Stimulated activated CD4-positive, alpha-beta T cell treated with anti-CD3 and anti-CD28 coated beads, Interleukin-15, amount 100 ng/mL, for 48 hours (primary cell): ENCODE measurements at regions not wholly inside any gene's neighbourhood (a gene's known extent, or its start where the extent isn't known, plus 50 kb on each side); places are given as distances from the start of the nearest gene placed in this dataset.
"Not testable (repeated sequence)": the region's sequence is repeated elsewhere in the genome, so short reads cannot be mapped to it uniquely, and the experiment has no call there.

Source experiments
- DNase-seq, 2 donors: peaks; one replicate each; pipeline ENCODE4 v3.0.0-alpha.2; 2020; ENCODE audit warnings: low read depth in 2 of 2

- DNase-seq = no peak
Measured at GRCh38 chr5:118604106-118604505, 384.2 kb downstream of the DTWD2 start.

DNA sequence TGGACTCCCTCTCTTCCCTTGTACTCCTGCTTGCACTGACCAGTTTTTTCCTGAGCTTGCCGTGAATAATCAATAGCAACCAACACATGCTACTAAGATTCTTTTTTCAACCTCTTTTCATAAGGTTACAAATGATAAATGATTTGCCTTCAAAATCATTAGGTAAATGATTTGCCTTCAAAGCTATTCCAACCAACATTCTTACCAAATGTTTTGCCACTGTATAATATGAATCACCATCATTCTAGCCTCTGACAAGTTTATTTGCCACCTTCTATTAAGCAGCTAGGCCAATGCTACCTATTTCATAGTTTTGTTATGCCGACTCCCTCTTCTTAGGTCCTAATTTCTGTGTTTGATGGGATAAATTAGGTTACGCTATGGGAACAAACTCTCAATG is 385.1 kb downstream of the DTWD2 start:
- DNase-seq = no peak

GRCh38 chr5:118598311-118598710 is 390.0 kb downstream of the DTWD2 start:
- no peak for DNase-seq

- DNase-seq = no peak
Measured at GRCh38 chr5:118597543-118597942, 390.8 kb downstream of the DTWD2 start.

- no peak for DNase-seq
Measured at GRCh38 chr5:118596255-118596654, 392.1 kb downstream of the DTWD2 start.

- DNase-seq = no peak
Measured at GRCh38 chr5:118593003-118593328, 395.4 kb downstream of the DTWD2 start.

GRCh38 chr5:118592229-118593002 is 395.9 kb downstream of the DTWD2 start:
- DNase-seq = no peak

- DNase-seq = no peak
Measured at GRCh38 chr5:118590806-118591205, 397.5 kb downstream of the DTWD2 start.

- no peak for DNase-seq
Measured at GRCh38 chr5:118580949-118581348, 407.4 kb downstream of the DTWD2 start.

- DNase-seq = no peak
Measured at GRCh38 chr5:118578093-118578492, 410.3 kb downstream of the DTWD2 start.

- no peak for DNase-seq
Measured at GRCh38 chr5:118577621-118578020, 410.7 kb downstream of the DTWD2 start.

DNA sequence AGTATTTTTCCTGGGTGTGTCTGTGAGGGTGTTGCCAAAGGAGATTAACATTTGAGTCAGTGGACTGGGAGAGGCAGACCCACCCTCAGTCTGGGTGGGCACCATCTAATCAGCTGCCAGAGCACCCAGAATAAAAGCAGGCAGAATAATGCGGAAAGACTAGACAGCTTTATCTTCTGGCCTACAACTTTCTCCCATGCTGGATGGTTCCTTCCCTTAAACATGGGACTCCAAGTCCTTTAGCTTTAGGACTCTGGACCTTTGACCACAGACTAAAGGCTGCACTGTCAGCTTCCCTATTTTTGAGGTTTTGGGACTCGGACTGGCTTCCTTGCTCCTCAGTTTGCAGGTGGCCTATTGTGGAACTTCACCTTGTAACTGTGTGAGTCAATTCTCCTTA is 418.1 kb downstream of the DTWD2 start:
- not testable (repeated sequence) for DNase-seq

- DNase-seq = not testable (repeated sequence)
Measured at GRCh38 chr5:118569596-118569995, 418.8 kb downstream of the DTWD2 start.

DNA sequence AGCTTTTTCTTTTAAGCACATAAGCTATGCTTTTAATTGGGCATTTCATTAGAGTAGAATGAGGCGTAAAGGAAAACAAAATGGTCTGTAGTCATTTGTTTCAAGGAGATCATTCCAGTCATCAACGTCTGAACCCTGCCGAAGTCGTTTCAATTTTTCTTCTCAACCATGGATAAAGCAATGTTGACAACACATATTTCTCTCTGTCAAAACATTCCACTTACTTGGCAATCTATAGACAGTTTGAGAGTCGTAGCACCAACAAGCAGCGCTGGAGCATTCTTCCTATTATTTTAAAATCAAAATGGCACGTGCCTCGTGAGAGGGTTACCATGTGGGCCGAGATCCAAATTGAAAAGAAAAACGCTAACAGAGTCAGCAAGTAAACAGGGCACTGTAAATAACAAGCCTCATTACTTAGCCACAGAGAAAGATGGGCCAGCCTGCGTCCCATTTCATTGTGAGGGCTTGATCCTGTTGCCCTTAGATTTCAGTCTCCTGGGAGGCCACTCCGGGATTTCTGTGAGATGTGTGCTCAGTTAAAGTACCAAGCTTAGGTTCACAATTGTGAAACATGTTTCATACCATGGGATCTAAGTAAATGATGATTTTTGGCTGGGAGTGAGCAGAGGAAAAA is 422.9 kb downstream of the DTWD2 start:
- DNase-seq = no peak

DNA sequence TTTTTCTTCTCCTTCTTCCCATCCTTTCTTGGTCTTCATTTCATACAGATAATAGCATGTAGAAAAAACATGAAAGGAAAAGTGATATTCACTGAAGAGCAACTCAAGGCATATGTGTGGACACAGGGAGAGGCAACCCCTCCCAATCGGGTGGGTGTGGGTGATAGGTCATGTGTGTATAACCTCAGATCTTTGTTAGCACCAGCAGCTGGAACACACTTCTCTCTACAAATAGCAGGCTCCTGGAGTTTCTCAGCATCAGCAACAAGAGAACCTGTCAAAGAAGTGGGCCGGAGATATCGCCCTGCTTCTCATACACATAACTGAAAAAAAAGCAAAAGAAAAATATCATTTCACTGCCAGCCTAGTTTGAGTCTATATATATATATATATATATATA is 426.4 kb downstream of the DTWD2 start:
- DNase-seq = no peak

DNA sequence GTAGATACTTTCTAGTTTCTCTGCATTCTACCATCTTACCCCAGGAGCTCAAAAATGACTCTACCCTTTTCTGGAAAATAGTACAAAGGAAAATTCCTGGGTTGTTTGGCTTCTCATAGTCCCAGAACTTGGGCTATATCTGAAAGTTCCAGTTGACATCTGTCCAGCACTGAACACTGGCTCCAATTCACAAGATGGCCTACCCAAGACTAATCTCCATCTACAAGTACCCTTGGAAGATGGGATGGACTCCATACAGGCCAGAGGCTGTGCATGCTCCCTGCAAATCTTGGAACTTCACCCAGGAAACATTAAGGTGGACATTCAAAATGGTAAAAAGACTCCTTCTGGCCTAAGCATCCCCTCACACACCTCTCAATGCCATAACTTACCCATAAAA is 427.1 kb downstream of the DTWD2 start:
- no peak for DNase-seq

DNA sequence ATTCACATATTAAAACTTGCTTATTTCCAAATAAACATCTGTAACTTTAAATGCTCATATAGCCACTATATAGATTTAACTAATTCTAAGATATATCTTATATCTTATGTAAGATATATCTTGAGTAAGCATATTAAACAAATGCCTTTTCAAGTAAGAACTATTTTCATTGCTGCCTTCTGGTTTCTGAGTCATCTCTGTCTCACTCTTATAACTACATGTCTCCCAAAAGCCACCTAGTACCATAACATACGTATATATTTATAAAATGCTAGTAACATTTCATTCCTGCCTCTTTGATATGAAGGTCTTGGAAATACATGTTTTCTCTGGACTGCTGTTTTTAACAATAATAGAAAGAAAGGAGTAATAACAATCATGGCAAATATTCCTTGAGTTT is 429.5 kb downstream of the DTWD2 start:
- DNase-seq = no peak

DNA sequence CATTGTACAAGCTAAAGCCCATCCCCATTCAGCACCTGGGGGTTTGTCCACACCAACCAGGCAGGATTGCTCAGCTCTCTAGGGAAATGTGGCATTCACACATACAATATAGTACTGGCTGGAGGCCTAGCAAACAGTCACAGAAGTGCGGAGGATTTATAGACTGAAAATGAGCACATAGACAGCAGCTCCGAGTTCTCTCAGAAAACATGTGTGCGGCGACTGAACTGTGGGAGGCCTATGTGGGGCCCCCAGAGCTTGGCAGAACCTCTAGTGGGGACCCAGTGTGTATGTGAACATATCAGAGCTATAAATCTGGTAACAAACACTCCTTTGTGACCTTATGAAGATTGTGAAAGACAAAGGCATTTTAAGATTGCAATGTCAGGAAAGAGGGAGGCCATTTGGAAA is 431.1 kb downstream of the DTWD2 start:
- no peak for DNase-seq

GRCh38 chr5:118556792-118557191 is 431.6 kb downstream of the DTWD2 start:
- no peak for DNase-seq

DNA sequence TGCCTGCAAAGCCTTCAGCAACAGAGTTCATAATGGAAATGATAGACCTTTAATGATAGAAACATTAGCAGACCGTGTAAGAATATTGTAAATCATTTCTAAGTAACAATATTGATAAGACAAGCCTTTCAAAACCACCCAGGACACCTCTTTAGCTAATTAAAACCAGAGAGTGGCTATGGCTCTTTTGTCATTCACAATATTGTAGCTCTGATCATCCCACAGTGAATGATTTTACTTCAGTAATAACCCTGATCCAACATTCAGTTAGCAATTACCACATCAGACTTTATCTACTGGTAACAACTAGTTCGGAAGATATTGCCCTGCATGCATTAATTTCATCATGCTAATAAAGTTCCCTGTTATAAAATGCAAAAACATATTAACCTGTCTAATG is 432.6 kb downstream of the DTWD2 start:
- DNase-seq = no peak

- no peak for DNase-seq
Measured at GRCh38 chr5:118554981-118555380, 433.4 kb downstream of the DTWD2 start.

DNA sequence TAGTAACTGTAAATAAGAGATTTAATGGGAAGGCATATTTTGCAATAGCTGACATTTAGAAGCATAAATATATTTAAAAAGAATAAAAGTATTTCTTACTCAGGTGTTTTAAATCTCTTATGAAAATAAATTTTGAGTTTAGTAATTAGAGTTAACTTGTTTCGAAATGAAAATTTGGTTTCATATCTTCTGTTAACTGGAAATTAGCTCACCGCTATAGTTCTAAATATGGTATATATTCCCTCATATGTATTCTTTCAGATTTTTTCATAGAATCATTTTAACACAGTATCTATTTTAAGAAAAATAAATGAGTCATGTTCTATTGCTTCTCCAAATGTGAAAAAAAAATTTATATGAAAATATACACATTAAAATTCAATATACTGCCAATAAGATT is 434.1 kb downstream of the DTWD2 start:
- no peak for DNase-seq

- no peak for DNase-seq
Measured at GRCh38 chr5:118553662-118554061, 434.7 kb downstream of the DTWD2 start.
